IPS-18a (cell line): ENCODE measurements at regions not wholly inside any gene's neighbourhood (a gene's known extent, or its start where the extent isn't known, plus 50 kb on each side); places are given as distances from the start of the nearest gene placed in this dataset.
A peak's percentile ranks its signal among the peaks of the same experiment; 100 is the strongest.
"Not testable (repeated sequence)": the region's sequence is repeated elsewhere in the genome, so short reads cannot be mapped to it uniquely, and the experiment has no call there.

Source experiments
- H3K27ac ChIP-seq: one replicate; pipeline ENCODE4 v1.5.1; 2013; ENCODE audit warnings: low read length
- H3K27me3 ChIP-seq: one replicate; pipeline ENCODE4 v1.6.1; 2013; ENCODE audit warnings: mild to moderate bottlenecking, low read length; ENCODE audit not compliant: control insufficient read depth, insufficient read depth
- H3K36me3 ChIP-seq: one replicate; pipeline ENCODE4 v1.6.1; 2013; ENCODE audit warnings: low read depth, low read length; ENCODE audit not compliant: control insufficient read depth
- H3K4me1 ChIP-seq: one replicate; pipeline ENCODE4 v1.6.1; 2013; ENCODE audit warnings: low read depth, low read length; ENCODE audit not compliant: control insufficient read depth
- H3K4me3 ChIP-seq: one replicate; pipeline ENCODE4 v1.5.1; 2013; ENCODE audit warnings: low read length
- H3K9ac ChIP-seq: one replicate; pipeline ENCODE4 v1.6.1; 2013; ENCODE audit warnings: mild to moderate bottlenecking, low read length, moderate library complexity
- H3K9me3 ChIP-seq: one replicate; pipeline ENCODE4 v1.6.1; 2013; ENCODE audit warnings: low read depth, low read length; ENCODE audit not compliant: control insufficient read depth

DNA sequence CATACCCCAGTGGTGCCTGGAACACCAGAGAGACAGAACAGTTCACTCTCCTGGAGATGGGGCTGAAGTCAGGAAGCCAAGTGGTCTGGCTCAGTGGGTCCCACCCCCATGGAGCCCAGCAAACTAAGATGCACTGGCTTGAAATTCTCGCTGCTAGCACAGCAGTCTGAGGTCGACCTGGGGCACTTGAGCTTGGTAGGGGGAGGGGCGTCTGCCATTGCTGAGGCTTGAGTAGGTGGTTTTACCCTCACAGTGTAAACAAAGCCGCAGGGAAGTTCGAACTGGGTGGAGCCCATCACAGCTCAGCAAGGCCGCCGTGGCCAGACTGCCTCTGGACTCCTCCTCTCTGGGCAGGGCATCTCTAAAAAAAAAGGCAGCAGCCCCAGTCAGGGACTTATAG lies 272.0 kb downstream of the KLF13 start:
- Histone ChIP-seq H3K27ac (no peak overlapping the region), H3K4me3 (peak overlapping the region; percentile 17), H3K9ac (no peak overlapping the region), H3K27me3 (no peaks in the 10 kb centered on the region), H3K9me3 (no peaks in the 10 kb centered on the region), H3K36me3 (no peaks in the 10 kb centered on the region), H3K4me1 (peaks cover 7% of the 10 kb centered on the region)

DNA sequence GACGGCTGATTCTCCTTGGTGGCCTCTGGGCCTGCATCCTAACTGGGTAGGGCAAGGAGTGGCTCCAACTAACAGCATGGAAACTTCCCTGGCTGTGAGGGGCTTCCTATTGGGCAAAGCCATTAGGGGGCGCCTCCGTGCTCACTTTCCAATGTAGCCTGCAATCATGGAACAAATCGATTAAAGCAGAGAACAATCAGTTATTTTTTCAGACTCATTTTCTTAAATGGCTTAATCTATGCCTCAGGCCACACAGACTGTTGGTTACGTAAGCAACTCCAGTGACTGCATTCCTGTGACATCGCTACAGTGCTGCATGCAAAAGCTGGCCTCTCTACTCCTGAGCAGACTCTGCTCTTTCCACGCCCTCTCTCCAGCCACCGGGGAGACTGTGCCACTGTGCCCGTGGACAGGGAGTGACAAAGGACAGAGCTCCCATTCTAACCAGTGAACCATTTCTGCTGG lies 278.9 kb downstream of the KLF13 start:
- Histone ChIP-seq H3K27me3 (no peaks in the 10 kb centered on the region), H3K4me1 (no peaks in the 10 kb centered on the region), H3K27ac (no peak overlapping the region), H3K4me3 (no peak overlapping the region), H3K36me3 (no peaks in the 10 kb centered on the region), H3K9ac (no peak overlapping the region), H3K9me3 (no peaks in the 10 kb centered on the region)

DNA sequence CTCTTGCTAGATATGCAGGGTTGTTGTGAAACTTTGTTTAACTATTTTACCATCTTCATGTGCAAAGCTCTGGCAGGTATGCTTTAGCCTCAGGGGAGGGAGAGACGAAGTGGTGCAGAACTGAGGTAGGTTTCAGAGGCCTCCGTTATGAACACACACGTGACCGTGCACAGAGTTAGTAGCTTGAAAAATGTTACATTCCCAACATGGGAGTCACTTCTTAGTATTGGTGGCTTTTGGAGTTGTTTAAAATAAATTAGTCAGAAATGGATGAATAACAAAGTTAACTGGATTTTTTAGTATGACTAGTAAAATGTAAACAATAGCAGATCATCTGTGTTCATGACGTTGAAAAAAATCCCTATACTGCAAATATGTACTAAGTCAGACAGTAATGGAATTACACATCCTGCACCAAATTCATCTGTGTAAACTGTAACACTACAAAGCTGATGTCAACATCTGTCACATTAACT lies 279.6 kb downstream of the KLF13 start:
- no peak overlapping the region for H3K9ac ChIP-seq
- no peaks in the 10 kb centered on the region for H3K36me3 ChIP-seq
- H3K27ac ChIP-seq = no peak overlapping the region
- no peaks in the 10 kb centered on the region for H3K9me3 ChIP-seq
- no peaks in the 10 kb centered on the region for H3K27me3 ChIP-seq
- no peak overlapping the region for H3K4me3 ChIP-seq
- no peaks in the 10 kb centered on the region for H3K4me1 ChIP-seq

DNA sequence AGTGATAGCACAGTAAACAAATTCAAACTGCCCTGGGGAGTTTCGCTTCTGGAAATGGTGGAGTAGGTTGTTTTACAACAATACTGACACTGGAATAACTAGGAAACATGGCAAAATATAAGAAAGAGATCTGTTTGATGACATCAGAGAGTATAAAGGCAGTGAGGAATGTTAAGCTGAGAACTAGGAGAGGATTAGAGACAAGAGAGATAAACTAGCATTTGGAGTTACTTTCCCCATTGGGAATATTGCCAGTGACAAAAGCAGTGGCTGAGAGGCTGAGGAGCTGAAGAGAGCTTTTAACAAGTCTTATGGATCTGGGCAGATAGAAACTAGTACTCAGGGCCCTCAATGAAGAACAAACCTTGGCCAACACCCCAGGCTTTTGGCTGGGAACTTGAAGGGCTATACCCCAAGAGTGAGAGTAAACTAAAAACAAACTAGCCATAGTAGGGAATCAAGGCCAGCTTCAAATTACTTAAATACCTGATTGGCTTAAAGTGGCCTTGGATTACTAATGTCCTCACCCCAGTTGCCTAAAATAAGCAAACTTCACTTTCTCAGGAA lies 280.4 kb downstream of the KLF13 start:
- Histone ChIP-seq H3K9me3 (no peaks in the 10 kb centered on the region), H3K9ac (no peak overlapping the region), H3K4me1 (no peaks in the 10 kb centered on the region), H3K27ac (no peak overlapping the region), H3K4me3 (no peak overlapping the region), H3K36me3 (no peaks in the 10 kb centered on the region), H3K27me3 (no peaks in the 10 kb centered on the region)

DNA sequence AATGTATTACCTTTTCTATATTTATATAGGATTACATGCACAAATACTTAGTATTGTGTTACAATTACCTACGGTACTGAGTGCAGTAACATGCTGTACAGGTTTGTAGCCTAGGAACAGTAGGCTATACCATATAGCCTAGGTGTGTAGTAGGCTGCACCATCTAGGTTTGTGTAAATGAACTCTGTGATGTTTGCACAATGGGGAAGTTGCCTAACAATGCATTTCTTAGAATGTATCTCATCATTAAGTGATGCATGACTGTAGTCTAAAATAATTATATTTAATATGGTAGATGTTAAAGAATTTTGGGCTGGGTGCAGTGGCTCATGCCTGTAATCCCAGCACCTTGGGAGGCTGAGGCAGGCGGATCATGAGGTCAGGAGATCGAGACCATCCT lies 281.0 kb downstream of the KLF13 start:
- no peaks in the 10 kb centered on the region for H3K4me1 ChIP-seq
- H3K4me3 ChIP-seq = no peak overlapping the region
- no peak overlapping the region for H3K27ac ChIP-seq
- H3K9ac ChIP-seq = no peak overlapping the region
- H3K9me3 ChIP-seq = no peaks in the 10 kb centered on the region
- no peaks in the 10 kb centered on the region for H3K27me3 ChIP-seq
- H3K36me3 ChIP-seq = no peaks in the 10 kb centered on the region

DNA sequence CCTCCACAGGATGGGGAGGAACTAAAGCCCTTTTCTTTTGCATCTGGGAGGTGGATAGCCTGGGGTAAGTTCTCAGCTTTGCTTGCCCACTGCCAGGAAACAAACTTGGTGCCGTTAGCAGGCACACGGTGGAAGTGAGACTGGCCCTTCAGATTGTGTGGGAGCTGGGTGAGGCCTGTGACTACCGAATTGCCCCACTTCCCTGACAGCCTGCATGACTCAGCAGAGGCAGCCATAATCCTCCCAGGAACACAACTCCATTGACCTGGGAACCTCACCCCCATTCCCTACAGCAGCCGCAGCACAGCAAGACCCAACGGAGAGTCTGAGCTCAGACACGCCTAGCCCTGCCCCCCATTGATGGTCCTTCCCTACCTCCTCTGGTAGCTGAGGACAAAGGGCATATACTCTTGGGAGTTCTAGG lies 282.6 kb downstream of the KLF13 start:
- no peaks in the 10 kb centered on the region for H3K4me1 ChIP-seq
- H3K9me3 ChIP-seq = no peaks in the 10 kb centered on the region
- no peak overlapping the region for H3K9ac ChIP-seq
- H3K36me3 ChIP-seq = no peaks in the 10 kb centered on the region
- H3K27me3 ChIP-seq = no peaks in the 10 kb centered on the region
- H3K27ac ChIP-seq = no peak overlapping the region
- H3K4me3 ChIP-seq = no peak overlapping the region

DNA sequence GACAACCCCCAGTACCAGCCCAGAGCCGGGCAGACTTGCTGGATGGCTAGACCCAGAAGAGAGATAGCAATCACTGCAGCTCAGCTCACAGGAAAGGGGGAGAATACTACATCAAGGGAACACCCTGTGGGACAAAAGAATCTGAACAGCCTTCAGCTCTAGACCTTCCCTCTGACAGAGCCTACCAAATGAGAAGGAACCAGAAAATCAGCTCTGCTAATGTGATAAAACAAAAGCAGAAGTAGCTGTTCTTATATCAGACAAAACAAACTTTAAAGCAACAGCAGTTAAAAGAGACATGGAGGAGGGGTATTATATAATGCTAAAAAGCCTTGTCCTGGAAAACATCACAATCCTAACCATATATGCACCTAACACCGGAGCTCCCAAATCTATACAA lies 283.3 kb downstream of the KLF13 start:
- Histone ChIP-seq H3K36me3 (no peaks in the 10 kb centered on the region), H3K4me1 (no peaks in the 10 kb centered on the region), H3K9ac (no peak overlapping the region), H3K9me3 (no peaks in the 10 kb centered on the region), H3K27ac (no peak overlapping the region), H3K4me3 (no peak overlapping the region), H3K27me3 (no peaks in the 10 kb centered on the region)

DNA sequence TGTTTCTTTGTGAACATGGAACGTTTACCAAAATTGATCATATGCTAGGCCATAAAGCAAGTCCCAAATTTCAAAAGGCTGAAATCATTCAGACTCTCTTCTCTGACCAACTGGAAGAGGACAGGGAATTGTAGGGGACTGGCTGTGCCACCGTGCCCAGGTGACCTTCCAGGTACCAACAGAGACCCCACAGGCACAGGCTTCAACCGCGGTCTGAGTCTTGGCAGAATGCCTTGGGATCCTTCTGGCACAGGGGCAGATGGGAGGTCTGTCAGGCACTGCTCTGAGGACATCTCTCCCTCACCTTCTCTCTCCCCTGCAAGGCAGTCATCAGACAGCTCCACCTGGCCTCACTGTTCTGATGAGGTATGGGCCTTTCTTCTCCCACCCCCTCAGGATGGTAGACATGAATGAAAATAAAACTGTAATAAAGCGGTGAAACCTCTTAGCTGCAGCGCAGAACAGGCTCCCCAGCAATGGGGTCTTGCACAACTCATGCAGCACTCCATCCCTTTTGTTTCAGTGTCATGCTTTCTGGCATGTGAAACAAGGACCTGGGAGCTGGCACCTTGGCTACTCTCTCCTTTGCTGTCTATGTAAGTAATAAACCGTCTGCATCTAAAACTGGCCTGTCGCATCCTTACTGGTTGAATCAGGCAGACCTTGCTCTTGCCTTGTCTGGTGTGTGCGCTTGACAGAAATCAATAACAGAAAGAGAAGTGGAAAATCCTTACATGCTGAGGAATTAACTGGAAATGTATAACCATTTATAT lies 289.2 kb downstream of the KLF13 start:
- no peaks in the 10 kb centered on the region for H3K9me3 ChIP-seq
- H3K27me3 ChIP-seq = no peaks in the 10 kb centered on the region
- no peak overlapping the region for H3K9ac ChIP-seq
- no peak overlapping the region for H3K4me3 ChIP-seq
- H3K4me1 ChIP-seq = no peaks in the 10 kb centered on the region
- H3K36me3 ChIP-seq = no peaks in the 10 kb centered on the region
- H3K27ac ChIP-seq = no peak overlapping the region

DNA sequence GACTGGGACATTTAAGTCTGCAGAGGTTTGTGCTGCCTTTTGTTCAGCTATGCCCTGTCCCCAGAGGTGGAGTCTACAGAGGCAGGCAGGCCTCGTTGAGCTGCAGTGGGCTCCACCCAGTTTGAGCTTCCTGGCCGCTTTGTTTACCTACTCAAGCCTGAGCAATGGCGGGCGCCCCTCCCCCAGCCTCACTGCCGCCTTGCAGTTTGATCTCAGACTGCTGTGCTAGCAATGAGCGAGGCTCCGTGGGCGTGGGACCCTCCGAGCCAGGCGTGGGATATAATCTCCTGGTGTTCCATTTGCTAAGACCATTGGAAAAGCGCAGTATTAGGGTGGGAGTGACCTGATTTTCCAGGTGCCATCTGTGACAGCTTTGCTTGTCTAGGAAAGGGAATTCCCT lies 296.7 kb downstream of the KLF13 start:
- H3K27me3 ChIP-seq, H3K9me3 ChIP-seq, H3K27ac ChIP-seq, H3K9ac ChIP-seq, H3K4me3 ChIP-seq, H3K36me3 ChIP-seq, H3K4me1 ChIP-seq: not testable (repeated sequence)

DNA sequence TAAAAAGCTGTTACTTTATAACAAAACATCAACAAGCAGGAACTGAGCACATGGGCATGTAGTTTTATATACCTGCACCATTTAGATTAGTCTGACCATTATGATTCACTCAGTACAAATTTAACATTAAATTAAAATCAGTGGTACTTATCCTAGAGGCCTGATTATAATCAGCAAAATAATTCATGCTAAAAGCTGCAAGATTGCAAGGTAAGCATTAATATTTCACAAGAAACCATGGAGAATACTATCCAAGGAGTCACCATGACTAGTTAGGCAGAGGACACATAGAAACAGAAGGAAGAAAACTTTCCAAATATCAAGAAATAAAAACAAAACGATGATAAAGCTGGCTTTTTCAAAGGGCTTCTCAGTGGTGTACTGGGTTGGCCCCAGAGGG lies 297.5 kb downstream of the KLF13 start:
- not testable (repeated sequence) for H3K4me1 ChIP-seq

DNA sequence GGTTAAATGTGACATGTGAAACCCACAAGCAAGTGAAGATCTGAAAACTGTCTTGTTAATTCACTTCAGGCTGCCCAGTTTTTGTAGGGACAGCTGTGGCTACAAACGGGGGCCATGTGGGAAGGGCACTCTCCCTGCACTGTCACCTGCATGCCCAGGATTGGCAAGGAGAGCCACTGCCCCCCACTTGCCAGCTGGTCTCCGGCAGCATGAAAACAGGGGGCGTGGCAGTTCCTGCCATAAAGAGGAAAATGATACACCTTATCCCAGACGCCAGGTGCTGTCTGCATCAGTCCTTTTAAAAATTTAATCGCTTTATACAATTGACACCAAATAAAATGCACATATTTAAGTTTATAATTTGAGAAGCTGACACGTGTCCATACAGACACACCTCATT lies 309.1 kb downstream of the KLF13 start:
- not testable (repeated sequence) for H3K27ac ChIP-seq, H3K9me3 ChIP-seq, H3K4me3 ChIP-seq, H3K27me3 ChIP-seq, H3K4me1 ChIP-seq, H3K9ac ChIP-seq, H3K36me3 ChIP-seq

More for the DNA sequence above, 297.5 kb downstream of the KLF13 start:
- not testable (repeated sequence) for H3K27ac ChIP-seq, H3K36me3 ChIP-seq, H3K4me3 ChIP-seq, H3K9ac ChIP-seq, H3K27me3 ChIP-seq, H3K9me3 ChIP-seq

DNA sequence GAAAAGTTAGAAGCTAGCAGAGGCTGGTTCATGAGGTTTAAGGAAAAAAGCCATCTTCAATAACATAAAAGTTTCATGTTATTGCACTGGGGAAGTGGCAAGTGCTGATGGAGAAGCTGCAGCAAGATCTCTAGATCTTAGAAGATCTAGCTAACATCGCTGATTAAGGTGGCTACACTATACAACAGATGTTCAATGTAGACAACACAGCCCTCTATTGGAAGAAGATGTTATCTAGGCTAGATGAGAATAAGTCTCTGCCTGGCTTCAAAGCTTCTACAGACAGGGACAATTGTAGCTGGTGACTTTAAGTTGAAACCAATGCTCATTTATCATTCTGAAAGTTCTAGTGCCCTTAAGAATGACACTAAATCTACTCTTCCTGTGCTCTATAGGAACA lies 310.3 kb downstream of the KLF13 start:
- H3K27ac ChIP-seq, H3K4me1 ChIP-seq, H3K36me3 ChIP-seq, H3K9ac ChIP-seq, H3K27me3 ChIP-seq, H3K9me3 ChIP-seq, H3K4me3 ChIP-seq: not testable (repeated sequence)
